Uterus (tissue), 2 donors: ENCODE measurements at regions not wholly inside any gene's neighbourhood (a gene's known extent, or its start where the extent isn't known, plus 50 kb on each side); places are given as distances from the start of the nearest gene placed in this dataset.

Experiments used
- CTCF ChIP-seq, 4 experiments: fragments of 200-600 bp in 2 of 4; fragments of 450-650 bp in 2 of 4; sonication (generic) in 2 of 4; IDR thresholded peaks; one replicate each; pipeline ENCODE4 v1.5.1; 2016 to 2019; ENCODE audit warnings: antibody characterized with exemption in 4 of 4, mild to moderate bottlenecking in 2 of 4, moderate library complexity in 1 of 4
- POLR2A ChIP-seq, 2 donors: fragments of 450-650 bp; IDR thresholded peaks; one replicate each; pipeline ENCODE4 v1.6.1; 2016; ENCODE audit warnings: antibody characterized with exemption in 2 of 2, mild to moderate bottlenecking in 1 of 2, moderate library complexity in 1 of 2

- TF ChIP-seq CTCF (IDR thresholded peaks at IDR 0.05) (no peak), POLR2A (IDR thresholded peaks at IDR 0.05) (no peak)
These were observed 277.5 kb downstream of the PLK2 start for GRCh38 chr5:58182287-58182841.
